Right lobe of liver (tissue), 6 donors: ENCODE measurements at regions not wholly inside any gene's neighbourhood (a gene's known extent, or its start where the extent isn't known, plus 50 kb on each side); places are given as distances from the start of the nearest gene placed in this dataset.

Experiments
- ATAC-seq, 4 donors: fragments of 200-7000 bp; cut with Tn5 transposase; one replicate each; pipeline ENCODE4 v1.9.1; 2020; ENCODE audit warnings: mild to moderate bottlenecking in 4 of 4, moderate library complexity in 4 of 4
- DNase-seq, 3 donors: peaks; one replicate each; pipeline ENCODE4 v3.0.0-alpha.2; 2020
- H3K27ac ChIP-seq, 3 donors: fragments of 200-600 bp; one replicate each; pipeline ENCODE4 v1.8.0; 2022
- H3K27me3 ChIP-seq, 2 donors: fragments of 200-600 bp; one replicate each; pipeline ENCODE4 v1.8.0; 2022
- H3K36me3 ChIP-seq, 4 donors: fragments of 200-600 bp; sonication (generic) in 1 of 4; one replicate each; pipeline versions ENCODE4 v1.5.1 to v1.8.0; 2017 to 2022; ENCODE audit warnings: control low read depth in 1 of 4
- H3K4me1 ChIP-seq, 4 donors: fragments of 200-600 bp; sonication (generic) in 1 of 4; one replicate each; pipeline versions ENCODE4 v1.5.1 to v1.8.0; 2017 to 2022; ENCODE audit warnings: control low read depth in 1 of 4
- H3K4me3 ChIP-seq, 3 donors: fragments of 200-600 bp; one replicate each; pipeline ENCODE4 v1.8.0; 2022
- H3K9me3 ChIP-seq, 4 donors: fragments of 200-600 bp; sonication (generic) in 1 of 4; one replicate each; pipeline versions ENCODE4 v1.5.1 to v1.8.0; 2017 to 2022; ENCODE audit warnings: control low read depth in 1 of 4
- CTCF ChIP-seq, 4 donors: fragments of 200-600 bp in 3 of 4; fragments of 450-650 bp in 1 of 4; IDR thresholded peaks; one replicate each; pipeline versions ENCODE4 v1.5.1 to v1.8.0; 2016 to 2022; ENCODE audit warnings: antibody characterized with exemption in 4 of 4, mild to moderate bottlenecking in 2 of 4
- POLR2A ChIP-seq: fragments of 450-650 bp; IDR thresholded peaks from one replicate; pipeline ENCODE4 v1.6.1; 2017; ENCODE audit warnings: antibody characterized with exemption, mild to moderate bottlenecking
- WGBS: methylation state at CpG from one replicate; pipeline ENCODE4 v1.1.6; 2018; ENCODE audit warnings: low coverage, low lambda C conversion rate; ENCODE audit not compliant: insufficient coverage; ENCODE audit errors: missing lambda C conversion rate; 5-methylcytosine and 5-hydroxymethylcytosine counted together
- intact Hi-C, 2 donors: fragments of 100-400 bp; cut with DNase I; formaldehyde crosslinking; loops; one replicate each; pipeline versions ENCODE4 v1.11.2 to v1.14.1; 2022
- donor health status: DM: no; HTN: yes; CAD: no.
- donor health status: DM: no; HTN: no; CAD: no.
- donor health status: DM: no; HTN: no; CAD: no.
- donor health status: DM: no; HTN: yes; CAD: no.
- donor health status: DM: no; HTN: yes; CAD: no.

GRCh38 chr4:81946996-81947395 is 426.8 kb downstream of the HNRNPD start:
- no peak for DNase-seq
- 32% methylated on average over 4 of the region's 4 CpGs for WGBS
- Histone ChIP-seq H3K4me3 (no peak overlapping the region), H3K27me3 (no peaks in the 10 kb centered on the region), H3K27ac (no peak overlapping the region), H3K9me3 (no peaks in the 10 kb centered on the region), H3K4me1 (no peaks in the 10 kb centered on the region), H3K36me3 (no peaks in the 10 kb centered on the region)
- no peak for ATAC-seq
- TF ChIP-seq CTCF (IDR thresholded peaks at IDR 0.05), result no peak
- TF ChIP-seq POLR2A, result no peak
- intact Hi-C loops, result no loop called here

GRCh38 chr4:81930506-81931238 is 443.1 kb downstream of the HNRNPD start:
- H3K4me3 ChIP-seq, result no peak overlapping the region
- H3K27me3 ChIP-seq, result no peaks in the 10 kb centered on the region
- H3K36me3 ChIP-seq, result no peaks in the 10 kb centered on the region
- DNase-seq (no peak), ATAC-seq (no peak)
- TF ChIP-seq CTCF (IDR thresholded peaks at IDR 0.05) (no peak), POLR2A (no peak)
- H3K27ac ChIP-seq, result no peak overlapping the region
- intact Hi-C loops, result no loop called here
- H3K4me1 ChIP-seq, result no peaks in the 10 kb centered on the region
- 85% methylated on average over 3 of the region's 3 CpGs for WGBS
- no peaks in the 10 kb centered on the region for H3K9me3 ChIP-seq

DNA sequence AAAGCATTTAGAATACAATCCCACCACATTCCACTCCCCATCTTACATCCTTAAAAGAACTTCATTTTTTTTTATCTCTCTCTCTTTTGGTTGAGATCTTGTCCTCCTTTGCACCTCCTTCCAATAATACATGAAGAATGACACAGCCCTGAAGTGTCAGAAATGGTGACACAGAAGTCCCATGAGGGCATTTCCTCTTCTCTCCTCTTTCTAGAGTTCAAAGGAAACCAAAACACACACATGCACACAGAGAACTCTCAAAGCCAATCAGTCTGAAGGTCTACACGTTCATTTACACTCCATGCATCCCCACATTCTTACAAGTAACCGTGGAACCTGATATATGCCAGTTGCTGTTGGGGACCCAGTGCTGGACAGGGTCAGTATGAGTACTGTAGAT is 450.7 kb downstream of the HNRNPD start:
- no peak overlapping the region for H3K27ac ChIP-seq
- no peak for DNase-seq
- intact Hi-C loops, result no loop called here
- no peak for ATAC-seq
- H3K36me3 ChIP-seq, result no peaks in the 10 kb centered on the region
- no peaks in the 10 kb centered on the region for H3K27me3 ChIP-seq
- H3K4me3 ChIP-seq, result no peak overlapping the region
- 61% methylated on average over 2 of the region's 2 CpGs for WGBS
- TF ChIP-seq POLR2A (no peak), CTCF (IDR thresholded peaks at IDR 0.05) (no peak)
- H3K4me1 ChIP-seq, result no peaks in the 10 kb centered on the region
- no peaks in the 10 kb centered on the region for H3K9me3 ChIP-seq

GRCh38 chr4:81922313-81922712 is 450.6 kb upstream of the RASGEF1B start:
- no peak for ATAC-seq
- no peak for TF ChIP-seq POLR2A
- no peak for TF ChIP-seq CTCF (IDR thresholded peaks at IDR 0.05)
- DNase-seq, result no peak
- 53% methylated on average over 3 of the region's 3 CpGs for WGBS
- no peaks in the 10 kb centered on the region for H3K27me3 ChIP-seq
- intact Hi-C loops, result no loop called here
- no peak overlapping the region for H3K4me3 ChIP-seq
- no peak overlapping the region for H3K27ac ChIP-seq
- H3K9me3 ChIP-seq, result no peaks in the 10 kb centered on the region
- H3K36me3 ChIP-seq, result no peaks in the 10 kb centered on the region
- H3K4me1 ChIP-seq, result no peaks in the 10 kb centered on the region
